ENCODE measurements at regions not wholly inside any gene's neighbourhood (a gene's known extent, or its start where the extent isn't known, plus 50 kb on each side); places are given as distances from the start of the nearest gene placed in this dataset.
A peak's percentile ranks its signal among the peaks of the same experiment; 100 is the strongest.

DNA sequence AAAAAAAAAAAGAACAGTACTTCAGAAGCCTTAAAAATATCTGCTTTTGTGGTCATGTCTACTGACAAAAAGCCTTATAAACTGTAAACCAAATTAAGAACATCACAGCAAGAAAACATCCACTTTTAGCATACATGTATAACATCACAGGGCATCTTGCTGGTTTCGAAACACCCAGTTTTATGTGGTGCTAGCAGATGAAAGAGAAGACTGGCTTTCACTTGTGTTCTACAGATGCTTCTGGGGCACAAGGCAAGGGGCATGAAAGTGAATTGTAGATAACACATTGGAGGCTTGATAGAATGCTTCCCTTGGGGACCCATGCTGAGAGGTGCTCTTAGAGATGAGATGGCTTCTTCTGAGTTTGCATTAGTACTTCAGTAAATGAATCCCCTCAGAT lies 543.7 kb upstream of the PKN2 start:
- Histone ChIP-seq H3K9ac (ENCODE audit: low read depth in 1 of 2, low read length in 2 of 2) (no peak overlapping the region), H3K9me3 (ENCODE audit: control insufficient read depth in 4 of 4, low read length in 3 of 4) (no peaks in the 10 kb centered on the region), H3K4me3 (ENCODE audit: low read depth in 1 of 3, low read length in 3 of 3) (no peak overlapping the region)

DNA sequence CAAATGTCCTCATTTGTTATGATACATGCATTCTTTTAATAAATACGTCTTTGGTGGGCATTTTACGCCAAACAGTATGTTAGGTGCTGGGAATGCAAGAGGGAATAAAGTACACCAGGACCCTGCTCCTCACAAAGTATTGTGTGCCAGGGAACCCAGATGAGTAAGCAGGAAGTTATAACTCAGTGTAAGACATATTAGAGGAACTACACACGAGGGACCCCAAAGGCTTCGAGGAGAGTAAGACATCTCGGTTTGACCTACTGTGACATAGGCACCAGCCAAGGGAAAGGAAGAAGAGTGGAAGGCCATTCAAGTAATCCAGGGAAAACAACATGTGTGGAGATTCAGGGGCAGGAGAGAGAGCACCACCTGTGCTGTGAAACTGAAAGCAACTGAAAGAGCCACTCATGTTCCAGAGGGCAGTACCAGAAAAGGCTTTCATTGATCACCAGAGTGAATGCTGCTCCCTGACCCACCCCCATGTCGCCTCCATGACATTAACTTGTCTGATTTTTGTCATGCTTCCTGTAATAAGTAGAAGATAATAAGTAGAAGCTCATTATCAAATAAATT lies 542.5 kb upstream of the PKN2 start:
- no peaks in the 10 kb centered on the region for H3K27me3 ChIP-seq (ENCODE audit: control insufficient read depth in 4 of 4, insufficient read depth in 4 of 4, low read length in 3 of 4)
- WGBS = 66% methylated on average over 6 of the region's 6 CpGs
- no peak overlapping the region for H3K9ac ChIP-seq (ENCODE audit: low read depth in 1 of 2, low read length in 2 of 2)
- TF ChIP-seq SP1 (IDR thresholded peaks at IDR 0.05) (peak; percentile 26), HNF4G (IDR thresholded peaks at IDR 0.05) (no peak), HNF4A (conservative IDR thresholded peaks at IDR 0.05) (peak in 1 of 2 donors; percentile 21)
- H3K27ac ChIP-seq (ENCODE audit: low read depth in 1 of 2, low read length in 2 of 2) = no peak overlapping the region
- H3K9me3 ChIP-seq (ENCODE audit: control insufficient read depth in 4 of 4, low read length in 3 of 4) = no peaks in the 10 kb centered on the region
- H3K4me3 ChIP-seq (ENCODE audit: low read depth in 1 of 3, low read length in 3 of 3) = no peak overlapping the region
- H3K36me3 ChIP-seq (ENCODE audit: control insufficient read depth in 4 of 4, insufficient read depth in 3 of 4, low read depth in 1 of 4, low read length in 3 of 4) = no peaks in the 10 kb centered on the region
- no peaks in the 10 kb centered on the region for H3K4me1 ChIP-seq (ENCODE audit: control insufficient read depth in 4 of 4, insufficient read depth in 4 of 4, low read length in 3 of 4)
- no peak for DNase-seq (ENCODE audit: low spot score)

More for the DNA sequence above, 543.7 kb upstream of the PKN2 start:
- Histone ChIP-seq H3K36me3 (ENCODE audit: control insufficient read depth in 4 of 4, insufficient read depth in 3 of 4, low read depth in 1 of 4, low read length in 3 of 4) (no peaks in the 10 kb centered on the region), H3K27me3 (ENCODE audit: control insufficient read depth in 4 of 4, insufficient read depth in 4 of 4, low read length in 3 of 4) (no peaks in the 10 kb centered on the region), H3K27ac (ENCODE audit: low read depth in 1 of 2, low read length in 2 of 2) (no peak overlapping the region), H3K4me1 (ENCODE audit: control insufficient read depth in 4 of 4, insufficient read depth in 4 of 4, low read length in 3 of 4) (no peaks in the 10 kb centered on the region)
- 89% methylated on average over 1 of the region's 1 CpG for whole genome bisulfite sequencing
- TF ChIP-seq SP1 (IDR thresholded peaks at IDR 0.05) (no peak), EGR1 (IDR thresholded peaks at IDR 0.05; ENCODE audit: low read depth in 2 of 2) (no peak), TAF1 (conservative IDR thresholded peaks at IDR 0.05) (no peak), RAD21 (IDR thresholded peaks at IDR 0.05) (no peak), JUND (IDR thresholded peaks at IDR 0.05) (no peak), YY1 (IDR thresholded peaks at IDR 0.05) (no peak)
- TF ChIP-seq, protein P1, sequence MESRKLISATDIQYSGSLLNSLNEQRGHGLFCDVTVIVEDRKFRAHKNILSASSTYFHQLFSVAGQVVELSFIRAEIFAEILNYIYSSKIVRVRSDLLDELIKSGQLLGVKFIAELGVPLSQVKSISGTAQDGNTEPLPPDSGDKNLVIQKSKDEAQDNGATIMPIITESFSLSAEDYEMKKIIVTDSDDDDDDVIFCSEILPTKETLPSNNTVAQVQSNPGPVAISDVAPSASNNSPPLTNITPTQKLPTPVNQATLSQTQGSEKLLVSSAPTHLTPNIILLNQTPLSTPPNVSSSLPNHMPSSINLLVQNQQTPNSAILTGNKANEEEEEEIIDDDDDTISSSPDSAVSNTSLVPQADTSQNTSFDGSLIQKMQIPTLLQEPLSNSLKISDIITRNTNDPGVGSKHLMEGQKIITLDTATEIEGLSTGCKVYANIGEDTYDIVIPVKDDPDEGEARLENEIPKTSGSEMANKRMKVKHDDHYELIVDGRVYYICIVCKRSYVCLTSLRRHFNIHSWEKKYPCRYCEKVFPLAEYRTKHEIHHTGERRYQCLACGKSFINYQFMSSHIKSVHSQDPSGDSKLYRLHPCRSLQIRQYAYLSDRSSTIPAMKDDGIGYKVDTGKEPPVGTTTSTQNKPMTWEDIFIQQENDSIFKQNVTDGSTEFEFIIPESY (IDR thresholded peaks at IDR 0.05) = no peak
- TF ChIP-seq, protein P2, sequence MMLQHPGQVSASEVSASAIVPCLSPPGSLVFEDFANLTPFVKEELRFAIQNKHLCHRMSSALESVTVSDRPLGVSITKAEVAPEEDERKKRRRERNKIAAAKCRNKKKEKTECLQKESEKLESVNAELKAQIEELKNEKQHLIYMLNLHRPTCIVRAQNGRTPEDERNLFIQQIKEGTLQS (IDR thresholded peaks at IDR 0.05) = no peak
- DNase-seq (ENCODE audit: low spot score) = no peak

DNA sequence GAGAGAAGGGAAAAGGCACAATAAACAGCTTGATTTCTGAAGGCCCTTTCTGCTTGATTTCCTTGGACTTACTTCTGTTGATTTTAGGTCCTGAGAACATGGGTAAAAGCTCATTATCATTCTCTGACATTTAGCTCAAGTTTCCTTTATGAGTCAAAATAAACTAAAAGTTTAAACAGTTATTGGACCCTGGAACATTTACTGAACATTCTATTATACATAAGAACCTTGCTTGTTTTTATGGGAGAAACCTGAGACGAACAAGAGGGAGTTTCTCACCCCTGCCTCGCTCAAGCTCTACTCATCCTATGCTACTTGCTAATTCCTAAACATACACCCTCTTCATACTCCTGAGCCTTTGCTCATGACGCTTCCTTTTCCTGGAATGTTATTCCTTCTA lies 538.3 kb upstream of the PKN2 start:
- Histone ChIP-seq H3K9ac (ENCODE audit: low read depth in 1 of 2, low read length in 2 of 2) (no peak overlapping the region), H3K9me3 (ENCODE audit: control insufficient read depth in 4 of 4, low read length in 3 of 4) (no peaks in the 10 kb centered on the region), H3K27ac (ENCODE audit: low read depth in 1 of 2, low read length in 2 of 2) (no peak overlapping the region), H3K4me1 (ENCODE audit: control insufficient read depth in 4 of 4, insufficient read depth in 4 of 4, low read length in 3 of 4) (no peaks in the 10 kb centered on the region), H3K4me3 (ENCODE audit: low read depth in 1 of 3, low read length in 3 of 3) (no peak overlapping the region), H3K27me3 (ENCODE audit: control insufficient read depth in 4 of 4, insufficient read depth in 4 of 4, low read length in 3 of 4) (no peaks in the 10 kb centered on the region), H3K36me3 (ENCODE audit: control insufficient read depth in 4 of 4, insufficient read depth in 3 of 4, low read depth in 1 of 4, low read length in 3 of 4) (no peaks in the 10 kb centered on the region)
- DNase-seq (ENCODE audit: low spot score) = no peak
- no peak for TF ChIP-seq EGR1 (IDR thresholded peaks at IDR 0.05; ENCODE audit: low read depth in 2 of 2)
- TF ChIP-seq RXRA (IDR thresholded peaks at IDR 0.05) = no peak
- no peak for TF ChIP-seq NR2F2 (IDR thresholded peaks at IDR 0.05)
- TF ChIP-seq RAD21 (IDR thresholded peaks at IDR 0.05) = no peak
- TF ChIP-seq HNF4A (conservative IDR thresholded peaks at IDR 0.05) = no peak
- no peak for TF ChIP-seq REST (IDR thresholded peaks at IDR 0.05)
- TF ChIP-seq FOXA2 (IDR thresholded peaks at IDR 0.05) = no peak
- TF ChIP-seq TAF1 (conservative IDR thresholded peaks at IDR 0.05) = no peak
- no peak for TF ChIP-seq YY1 (IDR thresholded peaks at IDR 0.05)
- TF ChIP-seq, protein P3, sequence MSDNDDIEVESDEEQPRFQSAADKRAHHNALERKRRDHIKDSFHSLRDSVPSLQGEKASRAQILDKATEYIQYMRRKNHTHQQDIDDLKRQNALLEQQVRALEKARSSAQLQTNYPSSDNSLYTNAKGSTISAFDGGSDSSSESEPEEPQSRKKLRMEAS (IDR thresholded peaks at IDR 0.05) = no peak
- TF ChIP-seq, protein P4, sequence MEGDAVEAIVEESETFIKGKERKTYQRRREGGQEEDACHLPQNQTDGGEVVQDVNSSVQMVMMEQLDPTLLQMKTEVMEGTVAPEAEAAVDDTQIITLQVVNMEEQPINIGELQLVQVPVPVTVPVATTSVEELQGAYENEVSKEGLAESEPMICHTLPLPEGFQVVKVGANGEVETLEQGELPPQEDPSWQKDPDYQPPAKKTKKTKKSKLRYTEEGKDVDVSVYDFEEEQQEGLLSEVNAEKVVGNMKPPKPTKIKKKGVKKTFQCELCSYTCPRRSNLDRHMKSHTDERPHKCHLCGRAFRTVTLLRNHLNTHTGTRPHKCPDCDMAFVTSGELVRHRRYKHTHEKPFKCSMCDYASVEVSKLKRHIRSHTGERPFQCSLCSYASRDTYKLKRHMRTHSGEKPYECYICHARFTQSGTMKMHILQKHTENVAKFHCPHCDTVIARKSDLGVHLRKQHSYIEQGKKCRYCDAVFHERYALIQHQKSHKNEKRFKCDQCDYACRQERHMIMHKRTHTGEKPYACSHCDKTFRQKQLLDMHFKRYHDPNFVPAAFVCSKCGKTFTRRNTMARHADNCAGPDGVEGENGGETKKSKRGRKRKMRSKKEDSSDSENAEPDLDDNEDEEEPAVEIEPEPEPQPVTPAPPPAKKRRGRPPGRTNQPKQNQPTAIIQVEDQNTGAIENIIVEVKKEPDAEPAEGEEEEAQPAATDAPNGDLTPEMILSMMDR (IDR thresholded peaks at IDR 0.05; ENCODE audit: low read depth, low read length, missing input control) = no peak
- no peak for TF ChIP-seq JUND (IDR thresholded peaks at IDR 0.05)
- TF ChIP-seq, protein P2 (IDR thresholded peaks at IDR 0.05) = no peak
- TF ChIP-seq FOXA1 (IDR thresholded peaks at IDR 0.05) = no peak
- no peak for TF ChIP-seq SP1 (IDR thresholded peaks at IDR 0.05)
- TF ChIP-seq, protein P1 (IDR thresholded peaks at IDR 0.05) = no peak
- 82% methylated on average over 3 of the region's 3 CpGs for WGBS
